ENCODE measurements at regions not wholly inside any gene's neighbourhood (a gene's known extent, or its start where the extent isn't known, plus 50 kb on each side); places are given as distances from the start of the nearest gene placed in this dataset.

GRCh38 chr2:43088143-43089073 lies 138.0 kb downstream of the ZFP36L2 start:
- in situ Hi-C loops (cut with MboI; ENCODE audit: low sequenced_read_pairs), result no loop called here

GRCh38 chr2:43087413-43087812 lies 139.0 kb downstream of the ZFP36L2 start:
- in situ Hi-C loops (cut with MboI; ENCODE audit: low sequenced_read_pairs), result no loop called here

- in situ Hi-C loops (cut with MboI; ENCODE audit: low sequenced_read_pairs), result no loop called here
These were observed 139.8 kb downstream of the ZFP36L2 start for GRCh38 chr2:43086451-43087221.

- in situ Hi-C loops (cut with MboI; ENCODE audit: low sequenced_read_pairs), result no loop called here
These were observed 140.5 kb downstream of the ZFP36L2 start for GRCh38 chr2:43085929-43086328.

GRCh38 chr2:43085505-43085904 lies 140.9 kb downstream of the ZFP36L2 start:
- in situ Hi-C loops (cut with MboI; ENCODE audit: low sequenced_read_pairs), result no loop called here

- in situ Hi-C loops (cut with MboI; ENCODE audit: low sequenced_read_pairs), result no loop called here
These were observed 141.7 kb downstream of the ZFP36L2 start for GRCh38 chr2:43084699-43085091.

GRCh38 chr2:43083710-43084698 lies 142.4 kb downstream of the ZFP36L2 start:
- in situ Hi-C loops (cut with MboI; ENCODE audit: low sequenced_read_pairs), result no loop called here

GRCh38 chr2:43082903-43083677 lies 143.3 kb downstream of the ZFP36L2 start:
- in situ Hi-C loops (cut with MboI; ENCODE audit: low sequenced_read_pairs), result no loop called here

GRCh38 chr2:43082111-43082894 lies 144.1 kb downstream of the ZFP36L2 start:
- in situ Hi-C loops (cut with MboI; ENCODE audit: low sequenced_read_pairs), result no loop called here

- in situ Hi-C loops (cut with MboI; ENCODE audit: low sequenced_read_pairs), result no loop called here
These were observed 145.2 kb downstream of the ZFP36L2 start for GRCh38 chr2:43081131-43081765.

GRCh38 chr2:43080571-43081021 lies 145.8 kb downstream of the ZFP36L2 start:
- in situ Hi-C loops (cut with MboI; ENCODE audit: low sequenced_read_pairs), result no loop called here

- in situ Hi-C loops (cut with MboI; ENCODE audit: low sequenced_read_pairs), result no loop called here
These were observed 147.3 kb downstream of the ZFP36L2 start for GRCh38 chr2:43078781-43079755.

- in situ Hi-C loops (cut with MboI; ENCODE audit: low sequenced_read_pairs), result no loop called here
These were observed 148.1 kb downstream of the ZFP36L2 start for GRCh38 chr2:43078301-43078700.

- in situ Hi-C loops (cut with MboI; ENCODE audit: low sequenced_read_pairs), result no loop called here
These were observed 148.5 kb downstream of the ZFP36L2 start for GRCh38 chr2:43077876-43078275.

- in situ Hi-C loops (cut with MboI; ENCODE audit: low sequenced_read_pairs), result no loop called here
These were observed 149.7 kb downstream of the ZFP36L2 start for GRCh38 chr2:43076676-43077075.

GRCh38 chr2:43075811-43076585 lies 150.4 kb downstream of the ZFP36L2 start:
- in situ Hi-C loops (cut with MboI; ENCODE audit: low sequenced_read_pairs), result no loop called here
